Adrenal gland (tissue), 5 donors: ENCODE measurements at regions not wholly inside any gene's neighbourhood (a gene's known extent, or its start where the extent isn't known, plus 50 kb on each side); places are given as distances from the start of the nearest gene placed in this dataset.

Source experiments
- POLR2A ChIP-seq, 2 donors: fragments of 450-650 bp; IDR thresholded peaks; one replicate each; pipeline ENCODE4 v1.6.1; 2017; ENCODE audit warnings: antibody characterized with exemption in 2 of 2, mild to moderate bottlenecking in 2 of 2, moderate library complexity in 1 of 2
- TF ChIP-seq, protein P1 (sequence below), 6 experiments: fragments of 450-650 bp in 4 of 6; fragments of 200-600 bp in 2 of 6; sonication (generic) in 1 of 6; IDR thresholded peaks; 1 replicate in 5 of 6; 2 replicates in 1 of 6; pipeline versions ENCODE4 v1.5.1 to v1.8.0; 2016 to 2021; ENCODE audit warnings: antibody characterized with exemption in 6 of 6, mild to moderate bottlenecking in 2 of 6, moderate library complexity in 1 of 6
- donor health status: DM: no; HTN: no; CAD: no.

DNA sequence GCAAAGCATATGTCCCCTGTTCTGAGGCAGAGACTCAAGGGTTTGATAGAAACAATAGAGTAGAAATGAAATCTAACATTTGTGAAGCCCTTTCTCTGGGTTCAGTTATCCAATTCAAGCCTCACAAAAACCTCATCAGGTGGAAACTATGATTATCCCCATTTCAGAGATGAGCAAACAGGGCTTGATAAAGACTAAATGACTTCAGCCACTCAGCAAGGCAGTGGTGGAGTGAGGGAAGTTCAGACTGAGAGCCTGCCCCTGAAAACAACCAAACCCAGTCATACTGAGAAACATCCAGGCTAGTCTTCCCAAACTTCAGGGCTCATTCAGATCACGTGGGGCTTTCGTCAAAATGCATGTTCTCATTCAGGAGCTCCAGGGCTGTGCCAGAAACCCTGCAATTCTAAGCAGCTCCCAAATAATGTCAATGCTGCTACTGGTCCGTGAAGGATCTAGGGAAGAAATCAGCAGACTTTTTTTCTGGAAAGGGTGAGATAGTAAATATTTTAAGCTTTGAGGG lies 109.6 kb upstream of the KIT start:
- no peak for TF ChIP-seq POLR2A (IDR thresholded peaks at IDR 0.05)
- TF ChIP-seq, protein P1, sequence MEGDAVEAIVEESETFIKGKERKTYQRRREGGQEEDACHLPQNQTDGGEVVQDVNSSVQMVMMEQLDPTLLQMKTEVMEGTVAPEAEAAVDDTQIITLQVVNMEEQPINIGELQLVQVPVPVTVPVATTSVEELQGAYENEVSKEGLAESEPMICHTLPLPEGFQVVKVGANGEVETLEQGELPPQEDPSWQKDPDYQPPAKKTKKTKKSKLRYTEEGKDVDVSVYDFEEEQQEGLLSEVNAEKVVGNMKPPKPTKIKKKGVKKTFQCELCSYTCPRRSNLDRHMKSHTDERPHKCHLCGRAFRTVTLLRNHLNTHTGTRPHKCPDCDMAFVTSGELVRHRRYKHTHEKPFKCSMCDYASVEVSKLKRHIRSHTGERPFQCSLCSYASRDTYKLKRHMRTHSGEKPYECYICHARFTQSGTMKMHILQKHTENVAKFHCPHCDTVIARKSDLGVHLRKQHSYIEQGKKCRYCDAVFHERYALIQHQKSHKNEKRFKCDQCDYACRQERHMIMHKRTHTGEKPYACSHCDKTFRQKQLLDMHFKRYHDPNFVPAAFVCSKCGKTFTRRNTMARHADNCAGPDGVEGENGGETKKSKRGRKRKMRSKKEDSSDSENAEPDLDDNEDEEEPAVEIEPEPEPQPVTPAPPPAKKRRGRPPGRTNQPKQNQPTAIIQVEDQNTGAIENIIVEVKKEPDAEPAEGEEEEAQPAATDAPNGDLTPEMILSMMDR (IDR thresholded peaks at IDR 0.05) = no peak
